H1 (cell line): ENCODE measurements at regions not wholly inside any gene's neighbourhood (a gene's known extent, or its start where the extent isn't known, plus 50 kb on each side); places are given as distances from the start of the nearest gene placed in this dataset.

Source experiments
- CTCF ChIA-PET: fragments of 300-600 bp; sonication (Branson Sonifier 250); formaldehyde crosslinking; loops from one replicate; lab custom pipeline; 2021; ENCODE audit not compliant: partially characterized antibody; lab: Charles Lee
- POLR2A ChIA-PET: fragments of 300-600 bp; sonication (Branson Sonifier 250); formaldehyde crosslinking; loops from one replicate; lab custom pipeline; 2021; ENCODE audit warnings: inconsistent platforms; ENCODE audit not compliant: partially characterized antibody; lab: Charles Lee
- DNase-seq, 2 experiments: peaks; one replicate each; pipeline versions ENCODE4 v3.0.0 to v3.0.0-alpha.2; 2010 to 2022; ENCODE audit warnings: low spot score in 2 of 2, low read depth in 1 of 2, mixed read lengths in 1 of 2
- FAIRE-seq: peaks from 2 replicates; lab custom pipeline; 2011; peaks lifted over from hg19 to GRCh38; lab: Jason Lieb, UNC
- H2AFZ ChIP-seq: 2 replicates; pipeline ENCODE4 v1.8.1; 2012; ENCODE audit warnings: low read length, inconsistent platforms
- H2AK5ac ChIP-seq: 2 replicates; pipeline ENCODE4 v1.6.1; 2013; ENCODE audit warnings: low read depth, low read length
- H2BK120ac ChIP-seq: replicated peaks from 2 replicates; pipeline ENCODE3; 2013; ENCODE audit warnings: low read depth, low read length, inconsistent platforms
- H2BK12ac ChIP-seq: 2 replicates; pipeline ENCODE4 v1.6.1; 2013; ENCODE audit warnings: low read depth, low read length
- H2BK15ac ChIP-seq: 2 replicates; pipeline ENCODE4 v1.6.1; 2013; ENCODE audit warnings: low read length
- H2BK20ac ChIP-seq: 2 replicates; pipeline ENCODE4 v1.6.1; 2013; ENCODE audit warnings: low read length
- H2BK5ac ChIP-seq: 2 replicates; pipeline ENCODE4 v1.6.1; 2013; ENCODE audit warnings: low read depth, low read length
- H3K14ac ChIP-seq: 2 replicates; pipeline ENCODE4 v1.6.1; 2013; ENCODE audit warnings: inconsistent platforms; ENCODE audit not compliant: insufficient read length
- H3K18ac ChIP-seq: 2 replicates; pipeline ENCODE4 v1.6.1; 2013; ENCODE audit warnings: low read length; ENCODE audit errors: extremely low read depth
- H3K23ac ChIP-seq: 2 replicates; pipeline ENCODE4 v1.6.1; 2013; ENCODE audit warnings: inconsistent platforms; ENCODE audit not compliant: insufficient read length
- H3K23me2 ChIP-seq: 2 replicates; pipeline ENCODE4 v1.6.1; 2013; ENCODE audit warnings: low read depth, low read length
- H3K27ac ChIP-seq: 2 replicates; pipeline ENCODE4 v1.6.1; 2011; ENCODE audit warnings: low read depth, low read length, inconsistent platforms
- H3K27me3 ChIP-seq, 4 experiments: replicated peaks in 1 of 4; 1 replicate in 1 of 4; 2 replicates in 3 of 4; pipeline versions ENCODE4 v1.6.1 to v1.8.1; 2011 to 2013; ENCODE audit warnings: low read length in 3 of 4, mild to moderate bottlenecking in 3 of 4, inconsistent platforms in 2 of 4, mixed read lengths in 2 of 4, moderate library complexity in 1 of 4; ENCODE audit not compliant: control insufficient read depth in 3 of 4, insufficient read depth in 3 of 4; ENCODE audit errors: extremely low read depth in 1 of 4
- H3K36me3 ChIP-seq, 4 experiments: 2 replicates each; pipeline versions ENCODE4 v1.6.1 to v1.8.1; 2011 to 2013; ENCODE audit warnings: mild to moderate bottlenecking in 4 of 4, low read length in 3 of 4, moderate library complexity in 2 of 4, control low read depth in 1 of 4, inconsistent platforms in 1 of 4; ENCODE audit not compliant: insufficient read depth in 4 of 4, control insufficient read depth in 2 of 4
- H3K4ac ChIP-seq: replicated peaks from 2 replicates; pipeline ENCODE3; 2013; ENCODE audit warnings: low read length, low read depth, mixed read lengths, inconsistent platforms; ENCODE audit not compliant: insufficient read length
- H3K4me1 ChIP-seq, 4 experiments: replicated peaks in 1 of 4; 1 replicate in 1 of 4; 2 replicates in 3 of 4; pipeline versions ENCODE4 v1.6.1 to v1.8.1; 2011 to 2013; ENCODE audit warnings: low read length in 3 of 4, inconsistent platforms in 2 of 4, mixed read lengths in 1 of 4; ENCODE audit not compliant: insufficient read depth in 4 of 4, control insufficient read depth in 3 of 4
- H3K4me2 ChIP-seq, 2 experiments: 2 replicates each; pipeline versions ENCODE4 v1.6.1 to v1.8.1; 2011 to 2013; ENCODE audit warnings: low read depth in 2 of 2, low read length in 2 of 2, control low read depth in 1 of 2, inconsistent platforms in 1 of 2, mild to moderate bottlenecking in 1 of 2; ENCODE audit not compliant: insufficient read depth in 1 of 2
- H3K4me3 ChIP-seq, 4 experiments: fragments of 200-600, 300-600 bp in 1 of 4; sonication (generic), shearing (Covaris generic), sonication (Bioruptor Twin) in 1 of 4; 2 replicates each; pipeline versions ENCODE4 v1.5.1 to v1.8.1; 2011 to 2016; ENCODE audit warnings: low read length in 4 of 4, low read depth in 3 of 4, control low read depth in 2 of 4, inconsistent platforms in 2 of 4, mild to moderate bottlenecking in 2 of 4, mixed read lengths in 1 of 4, moderate library complexity in 1 of 4; ENCODE audit not compliant: insufficient read depth in 2 of 4; ENCODE audit errors: extremely low read depth in 1 of 4
- H3K56ac ChIP-seq: replicated peaks from 2 replicates; pipeline ENCODE3; 2013; ENCODE audit warnings: low read depth, mild to moderate bottlenecking, mixed read lengths, low read length, inconsistent platforms; ENCODE audit not compliant: insufficient read length
- H3K79me1 ChIP-seq: 2 replicates; pipeline ENCODE4 v1.6.1; 2013; ENCODE audit warnings: low read depth, low read length, control low read depth
- H3K79me2 ChIP-seq, 2 experiments: 2 replicates each; pipeline versions ENCODE4 v1.6.1 to v1.8.1; 2012 to 2013; ENCODE audit warnings: low read length in 2 of 2, mild to moderate bottlenecking in 2 of 2, inconsistent platforms in 1 of 2; ENCODE audit not compliant: insufficient read depth in 2 of 2, control insufficient read depth in 1 of 2
- H3K9ac ChIP-seq, 4 experiments: replicated peaks in 1 of 4; 1 replicate in 1 of 4; 2 replicates in 3 of 4; pipeline versions ENCODE4 v1.6.1 to v1.8.1; 2011 to 2013; ENCODE audit warnings: low read depth in 3 of 4, low read length in 3 of 4, control low read depth in 2 of 4, mild to moderate bottlenecking in 2 of 4, moderate library complexity in 2 of 4, inconsistent platforms in 1 of 4; ENCODE audit errors: extremely low read depth in 1 of 4
- H3K9me3 ChIP-seq, 2 experiments: 2 replicates each; pipeline versions ENCODE4 v1.6.1 to v1.8.1; 2012 to 2013; ENCODE audit warnings: mild to moderate bottlenecking in 2 of 2, moderate library complexity in 2 of 2, control low read depth in 1 of 2, inconsistent platforms in 1 of 2, low read depth in 1 of 2, low read length in 1 of 2, mixed read lengths in 1 of 2; ENCODE audit not compliant: insufficient read depth in 2 of 2
- H4K20me1 ChIP-seq, 2 experiments: replicated peaks in 1 of 2; 2 replicates each; pipeline versions ENCODE3 to v1.8.1; 2011 to 2013; ENCODE audit warnings: inconsistent platforms in 2 of 2, low read length in 2 of 2, mild to moderate bottlenecking in 1 of 2; ENCODE audit not compliant: insufficient read depth in 2 of 2, control insufficient read depth in 1 of 2
- H4K5ac ChIP-seq: 2 replicates; pipeline ENCODE4 v1.6.1; 2013; ENCODE audit warnings: low read length, low read depth, mixed read lengths, inconsistent platforms; ENCODE audit not compliant: insufficient read length
- H4K8ac ChIP-seq: 2 replicates; pipeline ENCODE4 v1.8.0; 2013; ENCODE audit warnings: mild to moderate bottlenecking, moderate library complexity, low read length, inconsistent platforms; ENCODE audit not compliant: insufficient read depth; ENCODE audit errors: extremely low read depth
- H4K91ac ChIP-seq: replicated peaks from 2 replicates; pipeline ENCODE3; 2013; ENCODE audit warnings: low read length, mixed read lengths, inconsistent platforms; ENCODE audit not compliant: insufficient read length
- CHD2 ChIP-seq: IDR thresholded peaks from 2 replicates; pipeline ENCODE4 v1.6.1; 2012; ENCODE audit warnings: low read length, improper control_type of control experiment
- CTBP2 ChIP-seq: IDR thresholded peaks from 2 replicates; pipeline ENCODE4 v1.7.0; 2011; ENCODE audit warnings: borderline replicate concordance, mild to moderate bottlenecking, moderate library complexity, mixed read lengths, low read length; ENCODE audit not compliant: insufficient read depth, insufficient read length
- JUND ChIP-seq: IDR thresholded peaks from 2 replicates; pipeline ENCODE4 v1.6.1; 2011; ENCODE audit warnings: mild to moderate bottlenecking, improper control_type of control experiment, low read length
- SUZ12 ChIP-seq: fragments of 200-600 bp; sonication (generic); IDR thresholded peaks from 2 replicates; pipeline ENCODE4 v1.6.1; 2012; ENCODE audit warnings: mild to moderate bottlenecking, inconsistent platforms, low read length, moderate library complexity, mixed read lengths
- ZNF274 ChIP-seq: IDR thresholded peaks from 2 replicates; pipeline ENCODE4 v1.7.0; 2012; ENCODE audit warnings: low read length, borderline replicate concordance; ENCODE audit errors: extremely low read depth
- WGBS, 2 experiments: shearing (Covaris generic) in 1 of 2; methylation state at CpG; one replicate each; pipeline versions ENCODE4 v1.1.6 to v1.1.7; 2013 to 2015; ENCODE audit warnings: low lambda C conversion rate in 2 of 2, mixed read lengths in 2 of 2, inconsistent platforms in 1 of 2, low coverage in 1 of 2, missing lambda C conversion rate in 1 of 2; ENCODE audit not compliant: insufficient replicate concordance in 2 of 2, insufficient coverage in 1 of 2, insufficient read length in 1 of 2; ENCODE audit errors: extremely low coverage in 1 of 2, missing lambda C conversion rate in 1 of 2; 5-methylcytosine and 5-hydroxymethylcytosine counted together
- TF ChIP-seq, protein P1 (sequence below): IDR thresholded peaks from 2 replicates; pipeline ENCODE4 v1.6.1; 2011; ENCODE audit warnings: low read depth, mild to moderate bottlenecking, low read length; ENCODE audit not compliant: insufficient read depth

DNA sequence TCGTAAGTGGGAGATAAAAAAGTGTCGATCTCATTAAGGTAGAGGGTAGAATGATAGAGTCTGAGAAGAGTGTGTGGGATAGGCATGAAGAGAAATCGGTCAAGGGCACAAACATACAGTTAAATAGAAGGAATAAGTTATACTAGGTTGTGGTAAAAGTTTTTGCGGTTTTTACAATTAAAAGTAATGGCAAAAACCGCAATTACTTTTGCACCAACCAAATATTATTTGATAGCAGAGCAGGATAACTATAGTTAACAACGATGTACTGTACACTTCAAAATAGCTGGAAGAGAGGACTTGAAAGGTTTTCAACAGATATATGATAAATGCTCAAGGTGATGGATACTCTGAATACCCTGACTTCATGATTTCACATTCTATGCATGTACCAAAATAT lies 135.8 kb upstream of the CDH12 start:
- Histone ChIP-seq H3K9ac (no peak overlapping the region), H4K8ac (no peak overlapping the region), H3K79me2 (no peaks in the 10 kb centered on the region), H3K4ac (no peak overlapping the region), H2BK20ac (no peak overlapping the region), H2AK5ac (no peak overlapping the region), H3K23me2 (no peaks in the 10 kb centered on the region), H3K56ac (no peak overlapping the region), H2BK15ac (no peak overlapping the region), H3K18ac (no peak overlapping the region), H3K27me3 (no peaks in the 10 kb centered on the region), H4K5ac (no peak overlapping the region), H3K27ac (no peak overlapping the region), H2AFZ (no peak overlapping the region), H3K36me3 (no peaks in the 10 kb centered on the region; a peak in 1 of 8 replicates), H3K4me3 (no peak overlapping the region), H2BK120ac (no peak overlapping the region), H3K9me3 (no peaks in the 10 kb centered on the region), H2BK12ac (no peak overlapping the region), H3K79me1 (no peaks in the 10 kb centered on the region), H4K20me1 (no peaks in the 10 kb centered on the region), H3K23ac (no peak overlapping the region), H2BK5ac (no peak overlapping the region), H3K14ac (no peak overlapping the region), H3K4me1 (no peaks in the 10 kb centered on the region), H3K4me2 (no peak overlapping the region), H4K91ac (no peak overlapping the region)
- CTCF ChIA-PET = no interaction called here
- FAIRE-seq (no peak), DNase-seq (no peak)
- 97% methylated on average over 6 of the region's 6 CpGs; no CpG with 5 or more reads in 1 of the 2 experiments for WGBS, 2 experiments
- POLR2A ChIA-PET = no interaction called here
- TF ChIP-seq CHD2 (no peak), SUZ12 (no peak), CTBP2 (no peak), ZNF274 (no peak), JUND (no peak)
- TF ChIP-seq, protein P1, sequence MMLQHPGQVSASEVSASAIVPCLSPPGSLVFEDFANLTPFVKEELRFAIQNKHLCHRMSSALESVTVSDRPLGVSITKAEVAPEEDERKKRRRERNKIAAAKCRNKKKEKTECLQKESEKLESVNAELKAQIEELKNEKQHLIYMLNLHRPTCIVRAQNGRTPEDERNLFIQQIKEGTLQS = no peak
